Astrocyte (in vitro differentiated cells and primary cell): ENCODE measurements at regions not wholly inside any gene's neighbourhood (a gene's known extent, or its start where the extent isn't known, plus 50 kb on each side); places are given as distances from the start of the nearest gene placed in this dataset.

ENCODE experiments used
- DNase-seq: peaks from one replicate; pipeline ENCODE4 v3.0.0-alpha.2; 2010; ENCODE audit warnings: low read depth
- FAIRE-seq: peaks from 2 replicates; lab custom pipeline; 2011; peaks lifted over from hg19 to GRCh38; lab: Jason Lieb, UNC
- H2AFZ ChIP-seq: 2 replicates; pipeline ENCODE4 v1.6.0; 2012; ENCODE audit warnings: low read depth, low read length, inconsistent platforms
- H3K27ac ChIP-seq: 2 replicates; pipeline ENCODE4 v1.5.1; 2011; ENCODE audit warnings: low read depth, low read length, inconsistent platforms
- H3K27me3 ChIP-seq: 2 replicates; pipeline ENCODE4 v1.6.0; 2011; ENCODE audit warnings: low read length, inconsistent platforms; ENCODE audit not compliant: insufficient read depth
- H3K36me3 ChIP-seq: 2 replicates; pipeline ENCODE4 v1.5.1; 2011; ENCODE audit warnings: low read length, inconsistent platforms; ENCODE audit not compliant: insufficient read depth
- H3K4me1 ChIP-seq: 2 replicates; pipeline ENCODE4 v1.5.1; 2011; ENCODE audit warnings: low read length, inconsistent platforms; ENCODE audit not compliant: insufficient read depth
- H3K4me2 ChIP-seq: 2 replicates; pipeline ENCODE4 v1.6.0; 2012; ENCODE audit warnings: low read length, inconsistent platforms
- H3K4me3 ChIP-seq: 2 replicates; pipeline ENCODE4 v1.5.1; 2011; ENCODE audit warnings: low read depth, mild to moderate bottlenecking, low read length, inconsistent platforms; ENCODE audit not compliant: insufficient read depth
- H3K79me2 ChIP-seq: 2 replicates; pipeline ENCODE4 v1.6.0; 2012; ENCODE audit warnings: mild to moderate bottlenecking, low read length, inconsistent platforms; ENCODE audit not compliant: insufficient read depth
- H3K9ac ChIP-seq: 2 replicates; pipeline ENCODE4 v1.6.0; 2012; ENCODE audit warnings: mild to moderate bottlenecking, low read length, inconsistent platforms
- H3K9me3 ChIP-seq: 2 replicates; pipeline ENCODE4 v1.5.1; 2012; ENCODE audit warnings: low read depth, mild to moderate bottlenecking, low read length, inconsistent platforms; ENCODE audit not compliant: insufficient read depth
- H4K20me1 ChIP-seq: 2 replicates; pipeline ENCODE4 v1.6.0; 2012; ENCODE audit warnings: low read length, inconsistent platforms; ENCODE audit not compliant: insufficient read depth
- H3K27ac Mint-ChIP-seq: one replicate; pipeline ENCODE4 v1.8.0; 2021; ENCODE audit warnings: mild to moderate bottlenecking, mixed read lengths; ENCODE audit not compliant: unreplicated experiment
- H3K27me3 Mint-ChIP-seq: one replicate; pipeline ENCODE4 v1.8.0; 2021; ENCODE audit warnings: low read depth, mixed read lengths; ENCODE audit not compliant: unreplicated experiment
- H3K36me3 Mint-ChIP-seq: one replicate; pipeline ENCODE4 v1.8.0; 2021; ENCODE audit warnings: low read depth, mixed read lengths; ENCODE audit not compliant: unreplicated experiment
- H3K4me1 Mint-ChIP-seq: one replicate; pipeline ENCODE4 v1.8.0; 2021; ENCODE audit warnings: low read depth, mixed read lengths; ENCODE audit not compliant: unreplicated experiment
- H3K4me3 Mint-ChIP-seq: one replicate; pipeline ENCODE4 v1.8.0; 2021; ENCODE audit warnings: mild to moderate bottlenecking, moderate library complexity, mixed read lengths; ENCODE audit not compliant: unreplicated experiment
- H3K9me3 Mint-ChIP-seq: one replicate; pipeline ENCODE4 v1.8.0; 2021; ENCODE audit warnings: mild to moderate bottlenecking, mixed read lengths; ENCODE audit not compliant: unreplicated experiment
- EZH2 ChIP-seq: IDR thresholded peaks from 2 replicates; pipeline ENCODE4 v1.6.1; 2012; ENCODE audit warnings: mild to moderate bottlenecking, low read length, inconsistent platforms; ENCODE audit not compliant: insufficient read depth
- TF ChIP-seq, protein P1 (sequence below): IDR thresholded peaks from 2 replicates; pipeline ENCODE4 v1.5.1; 2011; ENCODE audit warnings: low read depth, mild to moderate bottlenecking, inconsistent platforms, low read length, moderate library complexity; ENCODE audit not compliant: insufficient read depth

DNA sequence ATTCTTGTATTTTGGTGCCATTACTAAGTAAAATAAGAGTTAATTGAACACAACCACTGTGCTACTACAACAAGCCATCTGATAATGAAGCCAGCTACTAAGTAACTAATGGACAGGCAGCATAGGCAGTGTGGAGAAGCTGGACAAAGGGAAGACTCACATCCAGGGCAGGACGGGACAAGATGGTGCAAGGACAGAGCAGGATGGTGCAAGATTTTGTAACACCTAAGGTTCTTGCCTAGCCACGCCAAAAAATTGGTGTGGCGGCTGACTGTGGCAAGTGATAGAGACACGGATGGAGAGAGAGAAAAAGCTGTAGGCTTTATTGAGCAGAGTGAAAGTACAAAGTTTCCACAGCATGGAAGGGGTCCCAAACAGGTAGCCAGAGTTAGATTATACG lies 114.0 kb upstream of the VANGL1 start:
- FAIRE-seq (no peak), DNase-seq (no peak)
- Histone ChIP-seq H3K27me3 (no peaks in the 10 kb centered on the region), H3K27ac (no peak overlapping the region), H4K20me1 (no peaks in the 10 kb centered on the region), H3K4me3 (no peak overlapping the region), H3K9ac (no peak overlapping the region), H2AFZ (no peak overlapping the region), H3K4me1 (peaks cover 2% of the 10 kb centered on the region), H3K4me2 (no peak overlapping the region), H3K79me2 (no peaks in the 10 kb centered on the region), H3K9me3 (no peaks in the 10 kb centered on the region), H3K36me3 (no peaks in the 10 kb centered on the region)
- Mint-ChIP-seq H3K27ac (no peak overlapping the region), H3K36me3 (no peaks in the 10 kb centered on the region), H3K27me3 (no peaks in the 10 kb centered on the region), H3K9me3 (no peaks in the 10 kb centered on the region), H3K4me1 (peaks cover 31% of the 10 kb centered on the region), H3K4me3 (no peak overlapping the region)
- TF ChIP-seq, protein P1, sequence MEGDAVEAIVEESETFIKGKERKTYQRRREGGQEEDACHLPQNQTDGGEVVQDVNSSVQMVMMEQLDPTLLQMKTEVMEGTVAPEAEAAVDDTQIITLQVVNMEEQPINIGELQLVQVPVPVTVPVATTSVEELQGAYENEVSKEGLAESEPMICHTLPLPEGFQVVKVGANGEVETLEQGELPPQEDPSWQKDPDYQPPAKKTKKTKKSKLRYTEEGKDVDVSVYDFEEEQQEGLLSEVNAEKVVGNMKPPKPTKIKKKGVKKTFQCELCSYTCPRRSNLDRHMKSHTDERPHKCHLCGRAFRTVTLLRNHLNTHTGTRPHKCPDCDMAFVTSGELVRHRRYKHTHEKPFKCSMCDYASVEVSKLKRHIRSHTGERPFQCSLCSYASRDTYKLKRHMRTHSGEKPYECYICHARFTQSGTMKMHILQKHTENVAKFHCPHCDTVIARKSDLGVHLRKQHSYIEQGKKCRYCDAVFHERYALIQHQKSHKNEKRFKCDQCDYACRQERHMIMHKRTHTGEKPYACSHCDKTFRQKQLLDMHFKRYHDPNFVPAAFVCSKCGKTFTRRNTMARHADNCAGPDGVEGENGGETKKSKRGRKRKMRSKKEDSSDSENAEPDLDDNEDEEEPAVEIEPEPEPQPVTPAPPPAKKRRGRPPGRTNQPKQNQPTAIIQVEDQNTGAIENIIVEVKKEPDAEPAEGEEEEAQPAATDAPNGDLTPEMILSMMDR = no peak
- no peak for TF ChIP-seq EZH2

DNA sequence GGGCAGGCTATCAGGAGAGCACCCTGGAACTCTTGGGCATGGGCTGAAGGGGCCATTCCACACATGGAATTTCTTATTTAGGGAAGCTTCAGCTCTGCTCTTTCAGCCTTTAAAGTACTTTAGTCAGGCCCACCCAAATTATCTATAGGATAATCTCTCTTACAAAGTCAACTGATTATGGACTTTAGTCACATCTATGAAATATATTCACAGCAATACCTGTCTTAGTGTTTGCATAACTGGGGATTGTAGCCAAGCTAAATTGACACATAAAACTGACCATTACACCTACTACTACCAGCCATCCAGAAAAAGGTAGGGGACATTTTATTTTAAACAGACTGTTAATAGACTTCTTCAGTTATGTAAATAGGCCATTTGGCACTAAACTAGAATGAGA lies 114.9 kb upstream of the VANGL1 start:
- Mint-ChIP-seq H3K36me3 (no peaks in the 10 kb centered on the region), H3K27ac (no peak overlapping the region)
- no peak overlapping the region for H3K4me3 ChIP-seq

DNA sequence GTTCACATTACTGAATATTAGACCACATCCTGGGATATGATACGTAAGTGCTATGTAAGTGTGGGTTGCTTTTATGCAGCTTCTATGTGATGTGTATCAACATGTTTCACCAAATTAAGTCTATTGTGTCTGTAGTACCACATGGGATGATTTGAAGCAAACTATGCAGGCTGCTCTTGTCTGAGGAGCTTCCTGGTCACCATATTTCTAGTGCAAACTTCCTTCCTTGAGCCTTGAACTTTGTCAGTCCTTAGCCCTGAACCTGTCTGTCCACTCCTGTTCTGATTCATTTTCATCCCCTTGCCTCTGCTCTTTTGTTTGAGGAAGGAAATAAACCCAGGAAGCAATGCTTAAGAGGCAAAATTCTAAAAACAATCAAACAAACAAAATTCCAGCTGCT lies 117.5 kb upstream of the VANGL1 start:
- peaks cover 2% of the 10 kb centered on the region for H3K4me1 ChIP-seq
- no peak for FAIRE-seq

More for the DNA sequence above, 114.9 kb upstream of the VANGL1 start:
- H3K4me1 Mint-ChIP-seq = peaks cover 29% of the 10 kb centered on the region
- H3K9ac ChIP-seq = no peak overlapping the region
- H3K27me3 Mint-ChIP-seq = no peaks in the 10 kb centered on the region
- H3K4me3 Mint-ChIP-seq = no peak overlapping the region
- H3K36me3 ChIP-seq = no peaks in the 10 kb centered on the region
- no peak for FAIRE-seq
- no peak overlapping the region for H3K27ac ChIP-seq
- H3K9me3 Mint-ChIP-seq = no peaks in the 10 kb centered on the region
- no peak overlapping the region for H3K4me2 ChIP-seq
- peaks cover 2% of the 10 kb centered on the region for H3K4me1 ChIP-seq
- no peaks in the 10 kb centered on the region for H3K79me2 ChIP-seq
- TF ChIP-seq, protein P1 = no peak
- TF ChIP-seq EZH2 = no peak
- H3K27me3 ChIP-seq = no peaks in the 10 kb centered on the region
- DNase-seq = no peak
- H4K20me1 ChIP-seq = no peaks in the 10 kb centered on the region
- H3K9me3 ChIP-seq = no peaks in the 10 kb centered on the region
- H2AFZ ChIP-seq = no peak overlapping the region

More for the DNA sequence above, 117.5 kb upstream of the VANGL1 start:
- Histone ChIP-seq H3K27ac (no peak overlapping the region), H3K79me2 (no peaks in the 10 kb centered on the region), H3K36me3 (no peaks in the 10 kb centered on the region), H4K20me1 (no peaks in the 10 kb centered on the region), H2AFZ (no peak overlapping the region), H3K27me3 (no peaks in the 10 kb centered on the region), H3K9ac (no peak overlapping the region), H3K4me3 (no peak overlapping the region), H3K4me2 (no peak overlapping the region), H3K9me3 (no peaks in the 10 kb centered on the region)
- peaks cover 17% of the 10 kb centered on the region for H3K4me1 Mint-ChIP-seq
- H3K27me3 Mint-ChIP-seq = no peaks in the 10 kb centered on the region
- DNase-seq = no peak
- H3K27ac Mint-ChIP-seq = no peak overlapping the region
- TF ChIP-seq, protein P1 = no peak
- TF ChIP-seq EZH2 = no peak
- H3K36me3 Mint-ChIP-seq = no peaks in the 10 kb centered on the region
- H3K4me3 Mint-ChIP-seq = no peak overlapping the region
- peaks cover 8% of the 10 kb centered on the region for H3K9me3 Mint-ChIP-seq
